Kidney tubule cell (primary cell): ENCODE measurements at regions not wholly inside any gene's neighbourhood (a gene's known extent, or its start where the extent isn't known, plus 50 kb on each side); places are given as distances from the start of the nearest gene placed in this dataset.

Source experiments
- DNase-seq: peaks from one replicate; pipeline ENCODE4 v3.0.0-alpha.2; 2018; ENCODE audit warnings: low spot score

- DNase-seq = no peak
Measured at GRCh38 chr1:173128742-173129141, 78.0 kb upstream of the TNFSF18 start.

GRCh38 chr1:173127369-173128307 is 76.9 kb upstream of the TNFSF18 start:
- no peak for DNase-seq

GRCh38 chr1:173126421-173126820 is 75.7 kb upstream of the TNFSF18 start:
- DNase-seq = no peak

- peak; percentile 82 for DNase-seq
Measured at GRCh38 chr1:173122958-173123852, 72.5 kb upstream of the TNFSF18 start.

- DNase-seq = no peak
Measured at GRCh38 chr1:173122344-173122935, 71.7 kb upstream of the TNFSF18 start.

- no peak for DNase-seq
Measured at GRCh38 chr1:173118404-173118803, 67.7 kb upstream of the TNFSF18 start.

GRCh38 chr1:173117761-173118160 is 67.0 kb upstream of the TNFSF18 start:
- no peak for DNase-seq

- no peak for DNase-seq
Measured at GRCh38 chr1:173117108-173117633, 66.4 kb upstream of the TNFSF18 start.

- DNase-seq = no peak
Measured at GRCh38 chr1:173114346-173114745, 63.6 kb upstream of the TNFSF18 start.

- peak; percentile 96 for DNase-seq
Measured at GRCh38 chr1:173113015-173113741, 62.4 kb upstream of the TNFSF18 start.

- peak; percentile 81 for DNase-seq
Measured at GRCh38 chr1:173112129-173112528, 61.4 kb upstream of the TNFSF18 start.

- DNase-seq = no peak
Measured at GRCh38 chr1:173107696-173108095, 57.0 kb upstream of the TNFSF18 start.

- DNase-seq = no peak
Measured at GRCh38 chr1:173103006-173103405, 52.3 kb upstream of the TNFSF18 start.

- DNase-seq = no peak
Measured at GRCh38 chr1:173101589-173101988, 50.8 kb upstream of the TNFSF18 start.

- no peak for DNase-seq
Measured at GRCh38 chr1:173100476-173101107, 49.9 kb upstream of the TNFSF18 start.
